GM19455 (cell line): ENCODE measurements at regions not wholly inside any gene's neighbourhood (a gene's known extent, or its start where the extent isn't known, plus 50 kb on each side); places are given as distances from the start of the nearest gene placed in this dataset.

ENCODE experiments used
- ATAC-seq: cut with Tn5 transposase; IDR thresholded peaks from one replicate; pipeline ENCODE4 v1.9.1; 2021; ENCODE audit not compliant: unreplicated experiment

GRCh38 chr10:118246332-118247295, 95.5 kb downstream of the FAM204A start:
- no peak for ATAC-seq

DNA sequence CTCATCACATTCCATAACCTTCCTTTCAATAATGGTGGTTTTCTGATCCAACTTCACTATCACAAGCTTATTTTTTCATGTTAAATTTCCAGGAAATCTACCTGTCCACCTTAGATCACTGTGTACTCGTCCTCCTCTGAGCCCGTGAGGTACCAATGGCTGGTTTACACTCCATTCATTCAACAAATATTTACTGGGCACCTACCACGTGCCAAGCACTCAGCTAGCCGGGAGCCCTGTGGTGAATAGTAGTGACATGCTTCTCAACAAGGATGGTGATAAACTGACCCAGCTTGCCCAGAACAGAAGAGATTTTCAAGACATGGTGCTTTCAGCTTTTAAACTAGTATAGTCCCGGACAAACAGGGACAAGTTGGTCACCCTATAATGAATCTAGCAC, 98.2 kb downstream of the FAM204A start:
- ATAC-seq, result no peak

DNA sequence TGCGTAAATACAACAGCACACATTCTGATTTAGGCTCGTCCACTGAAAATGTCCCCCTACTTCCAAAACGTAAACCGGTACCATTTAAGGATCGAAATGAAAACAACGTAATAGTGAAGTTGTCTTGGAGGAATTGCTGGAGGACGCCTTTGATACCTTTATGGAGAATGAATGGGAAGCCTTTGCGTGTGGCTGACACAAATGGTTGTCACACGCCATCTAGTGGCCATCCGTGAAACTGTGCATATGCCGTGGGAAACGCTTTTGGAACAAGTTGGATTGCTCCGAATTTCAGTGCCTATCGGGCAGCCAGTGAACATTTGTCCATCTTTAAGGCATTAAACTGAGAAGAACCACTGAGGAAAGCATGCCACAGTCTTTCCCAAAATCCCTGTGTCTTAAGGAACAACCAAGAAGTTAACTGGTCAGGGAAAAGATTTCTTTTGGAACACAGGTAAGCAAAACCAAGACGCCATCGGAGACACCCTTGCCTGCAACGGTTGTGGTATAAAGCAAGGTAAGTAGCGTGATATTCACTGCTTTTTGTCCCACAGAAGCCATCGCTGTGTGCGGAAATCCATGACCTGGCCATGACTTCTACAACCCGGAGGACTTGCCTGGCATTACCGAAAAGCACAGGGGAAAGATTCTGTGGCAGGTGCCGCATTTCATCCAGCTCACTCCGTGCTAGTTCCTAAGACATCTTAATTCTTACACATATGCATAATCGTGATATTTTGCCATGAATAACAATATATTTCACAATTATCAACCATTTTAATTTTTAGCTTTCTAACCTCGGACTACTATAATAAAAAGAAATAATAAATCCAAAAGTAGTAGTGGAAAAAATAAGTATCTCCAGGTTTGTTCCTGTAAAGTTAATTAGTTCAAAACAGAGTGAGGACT, 100.6 kb downstream of the FAM204A start:
- ATAC-seq, result peak; percentile 68

- ATAC-seq, result no peak
Measured at GRCh38 chr10:118239236-118239630, 102.9 kb downstream of the FAM204A start.

- ATAC-seq, result no peak
Measured at GRCh38 chr10:118238573-118239235, 103.4 kb downstream of the FAM204A start.

DNA sequence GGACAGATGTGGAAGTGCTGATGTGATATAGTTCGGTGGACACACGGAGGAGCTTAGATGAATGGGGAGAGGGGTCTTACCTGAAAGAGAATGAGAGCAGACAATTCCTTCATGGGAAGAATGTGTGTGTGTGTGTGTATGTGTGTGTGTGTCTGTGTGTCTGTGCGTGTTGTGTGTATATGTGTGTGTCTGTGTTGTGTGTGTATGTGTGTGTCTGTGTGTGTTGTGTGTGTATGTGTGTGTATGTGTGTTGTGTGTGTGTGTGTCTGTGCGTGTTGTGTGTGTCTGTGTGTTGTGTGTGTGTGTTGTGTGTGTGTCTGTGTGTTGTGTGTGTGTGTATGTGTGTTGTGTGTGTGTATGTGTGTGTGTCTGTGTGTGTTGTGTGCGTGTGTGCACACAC, 104.2 kb downstream of the FAM204A start:
- no peak for ATAC-seq

DNA sequence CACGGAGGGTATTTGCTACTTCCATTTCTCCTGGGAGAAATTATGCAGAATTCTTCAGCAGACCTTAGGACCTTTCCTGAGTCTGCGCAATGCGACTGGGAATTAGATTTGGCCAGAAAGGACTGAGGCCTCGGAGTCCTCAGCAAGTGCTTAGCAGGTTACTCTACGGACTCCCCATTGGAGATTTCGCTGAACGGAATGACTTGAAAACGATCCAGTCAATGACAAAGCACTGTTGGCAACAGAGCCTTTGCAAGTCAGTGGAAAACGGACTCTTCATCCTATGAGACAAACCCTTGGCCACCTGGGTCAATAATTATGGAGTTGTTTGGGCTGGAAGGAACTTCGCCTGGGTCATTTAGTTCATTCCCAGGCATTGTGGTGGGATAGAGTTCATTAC, 107.4 kb downstream of the FAM204A start:
- no peak for ATAC-seq

- no peak for ATAC-seq
Measured at GRCh38 chr10:118220346-118220850, 121.7 kb downstream of the FAM204A start.

DNA sequence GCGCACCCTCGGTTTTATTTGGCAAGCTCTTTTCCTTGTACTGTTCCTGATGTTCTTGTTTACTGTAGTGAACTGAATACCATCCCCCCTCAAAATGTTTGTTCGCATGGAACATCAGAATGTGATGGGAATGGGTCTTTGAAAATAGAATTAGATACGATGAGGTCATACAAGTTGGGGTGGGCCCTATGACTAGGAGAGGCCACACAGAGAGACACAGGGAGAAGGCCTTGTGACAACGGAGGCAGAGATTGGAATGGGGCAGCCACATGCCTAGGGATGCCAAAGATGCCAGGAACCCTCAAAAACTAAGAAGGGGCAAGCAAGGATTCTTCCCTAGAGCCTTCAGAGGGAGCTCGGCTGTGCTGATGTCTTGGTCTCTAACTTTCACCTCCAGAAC, 123.6 kb downstream of the FAM204A start:
- ATAC-seq, result no peak

DNA sequence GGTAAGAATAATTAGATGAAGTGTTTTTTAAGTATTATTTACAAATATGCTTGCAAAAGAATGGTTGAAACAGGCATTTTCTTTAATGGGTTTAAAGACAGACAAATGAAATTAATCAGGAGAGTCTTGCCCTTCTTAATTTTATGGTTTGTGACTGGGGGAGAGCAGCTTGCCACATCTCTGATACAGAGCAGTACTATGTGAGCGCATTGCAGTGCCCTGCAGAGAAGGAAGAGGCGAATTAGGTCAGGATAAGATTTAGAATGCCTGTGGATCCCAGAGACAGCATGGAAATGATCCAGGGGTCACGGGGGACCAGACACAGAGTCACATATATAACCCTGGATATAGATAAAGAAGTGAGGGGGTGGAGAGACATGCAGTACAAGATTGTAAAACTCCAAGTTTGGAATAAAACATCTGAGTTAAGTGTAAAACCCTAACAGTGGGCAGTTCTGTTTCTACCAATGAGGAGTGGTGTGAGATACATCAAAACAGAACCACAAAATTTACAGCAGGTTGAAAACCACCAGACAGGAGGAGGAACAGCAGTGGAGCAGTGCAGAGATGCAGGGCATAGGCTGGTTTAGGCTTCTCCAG, 125.5 kb downstream of the FAM204A start:
- ATAC-seq, result no peak

GRCh38 chr10:118216020-118216419, 126.1 kb downstream of the FAM204A start:
- no peak for ATAC-seq

DNA sequence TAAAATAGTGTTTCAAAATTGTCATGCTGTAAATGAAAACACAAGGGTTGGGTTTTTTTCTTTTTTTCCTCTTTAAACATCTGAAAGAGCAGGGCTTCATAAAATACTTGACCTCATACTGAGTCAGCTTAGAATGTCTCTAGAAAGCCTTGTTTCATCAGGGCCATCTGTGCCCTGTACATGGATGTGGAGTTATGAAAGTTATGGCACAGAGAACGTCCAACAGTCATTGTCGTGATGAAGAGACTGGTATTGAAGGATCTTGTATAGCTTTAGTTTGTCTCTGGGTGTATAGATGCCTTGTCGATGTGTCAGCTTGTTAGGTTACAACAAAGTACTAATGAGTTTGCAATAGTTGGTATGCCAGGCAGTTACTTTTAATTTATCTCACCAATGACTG, 127.3 kb downstream of the FAM204A start:
- ATAC-seq, result no peak

GRCh38 chr10:118213436-118213835, 128.7 kb downstream of the FAM204A start:
- ATAC-seq, result no peak

DNA sequence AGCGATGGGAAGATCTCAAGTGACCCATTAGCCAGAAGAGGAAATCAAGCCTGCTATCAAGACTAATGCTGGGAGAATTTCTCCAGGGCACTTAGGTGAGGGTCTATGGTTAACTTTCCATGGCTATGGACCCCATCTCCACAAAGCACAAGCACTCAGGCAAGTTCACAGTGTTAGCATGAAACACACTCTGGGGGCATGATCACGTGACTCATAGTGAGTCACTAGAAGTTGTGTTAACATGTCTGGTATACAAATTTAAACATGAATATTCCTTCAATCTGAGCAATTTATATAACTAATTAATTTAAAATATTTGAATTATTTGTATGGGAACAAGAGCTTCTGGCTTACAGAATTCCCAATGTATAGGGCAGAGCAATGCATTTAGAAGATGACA, 131.8 kb downstream of the FAM204A start:
- ATAC-seq, result no peak

DNA sequence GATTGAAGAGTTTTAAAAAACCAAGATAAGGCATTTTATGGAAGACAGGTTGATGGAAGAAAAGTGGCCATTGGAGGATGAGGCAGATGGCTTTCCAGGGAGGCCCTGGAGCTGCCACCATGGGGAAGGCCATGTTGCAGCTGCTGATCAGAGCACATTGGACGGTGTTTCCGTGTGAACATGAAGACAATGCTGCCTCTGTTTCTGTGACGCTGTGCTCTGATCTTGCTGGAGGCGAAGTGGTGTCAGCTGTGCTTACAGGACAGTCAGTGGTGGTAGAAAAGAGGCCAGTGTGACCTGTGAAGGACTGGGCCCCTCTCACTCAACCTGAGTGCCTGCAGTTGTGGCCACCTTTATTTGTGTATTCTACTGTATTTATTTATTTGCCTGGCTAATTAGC, 132.9 kb downstream of the FAM204A start:
- ATAC-seq, result no peak

GRCh38 chr10:118207470-118208007, 134.6 kb downstream of the FAM204A start:
- no peak for ATAC-seq

DNA sequence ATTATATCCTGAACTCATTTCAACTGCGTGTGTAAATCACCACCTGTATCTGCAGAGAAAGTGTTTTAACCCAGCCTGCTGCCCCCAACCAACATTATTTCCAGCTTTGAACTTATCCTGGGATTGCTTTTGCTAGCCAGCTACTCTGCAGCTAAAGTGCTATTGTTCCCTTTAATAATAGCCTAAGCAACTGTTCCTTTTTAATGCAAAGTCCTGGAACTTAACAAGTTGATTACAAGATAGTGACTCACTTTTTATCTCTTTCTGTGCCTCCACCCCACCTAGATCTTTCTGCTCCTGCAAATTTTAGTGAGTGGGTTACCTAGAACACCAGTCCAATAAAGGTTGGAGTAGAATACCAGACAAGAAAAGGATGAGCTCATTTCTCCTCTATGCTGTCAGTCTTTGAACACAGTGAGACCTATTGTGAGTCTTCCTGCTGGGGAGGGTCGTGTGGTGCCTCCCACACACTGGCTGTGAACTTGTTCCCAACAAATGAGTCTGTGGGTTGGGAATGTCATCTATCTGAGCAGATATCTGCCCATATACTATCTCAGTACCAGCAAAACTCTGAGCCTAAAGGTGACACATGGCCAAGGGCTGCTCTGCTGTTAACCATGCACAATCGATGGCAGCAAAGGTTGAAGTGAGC, 137.7 kb downstream of the FAM204A start:
- ATAC-seq, result no peak

GRCh38 chr10:118203461-118203860, 138.7 kb downstream of the FAM204A start:
- no peak for ATAC-seq

DNA sequence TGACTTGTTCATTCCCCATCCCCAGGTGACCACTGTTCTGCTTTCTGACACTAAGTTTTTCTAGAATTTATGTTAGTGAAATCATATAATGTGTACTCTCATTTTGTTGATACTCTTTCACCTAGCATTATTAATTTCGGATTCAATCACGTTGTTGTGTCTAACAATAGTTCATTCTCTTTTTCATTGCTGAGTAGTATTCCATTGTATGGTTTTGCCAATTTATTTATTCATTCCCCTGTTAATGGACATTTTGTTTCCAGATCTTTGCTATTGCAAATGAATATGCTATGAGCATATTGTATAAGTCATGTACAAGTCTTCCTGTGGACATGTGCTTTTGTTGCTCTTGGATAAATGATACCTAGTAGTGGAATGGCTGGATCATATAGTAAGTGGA, 146.4 kb downstream of the FAM204A start:
- no peak for ATAC-seq

GRCh38 chr10:118193642-118194041, 146.9 kb upstream of the RAB11FIP2 start:
- no peak for ATAC-seq
